SU-DHL-6 (cell line): ENCODE measurements at regions not wholly inside any gene's neighbourhood (a gene's known extent, or its start where the extent isn't known, plus 50 kb on each side); places are given as distances from the start of the nearest gene placed in this dataset.

Source experiments
- H2AFZ ChIP-seq: fragments of 200-600 bp; sonication (generic); 2 replicates; pipeline ENCODE4 v1.6.1; 2014; ENCODE audit warnings: low read depth, mild to moderate bottlenecking, moderate library complexity, mixed read lengths, antibody characterized with exemption, low read length; ENCODE audit not compliant: severe bottlenecking
- H3F3A ChIP-seq: fragments of 200-600 bp; shearing (Covaris generic); 2 replicates; pipeline ENCODE4 v1.6.0; 2016; ENCODE audit warnings: antibody characterized with exemption, mild to moderate bottlenecking; ENCODE audit not compliant: insufficient read depth
- H3K27ac ChIP-seq: fragments of 200-600 bp; sonication (generic); 2 replicates; pipeline ENCODE4 v1.5.1; 2016; ENCODE audit warnings: low read depth, mild to moderate bottlenecking, low read length, moderate library complexity, mixed read lengths
- H3K27me3 ChIP-seq: fragments of 200-600 bp; sonication (generic), shearing (Covaris generic); 2 replicates; pipeline ENCODE4 v1.6.0; 2014; ENCODE audit warnings: mild to moderate bottlenecking, low read length
- H3K36me3 ChIP-seq: fragments of 200-600 bp; sonication (generic); 2 replicates; pipeline ENCODE4 v1.6.1; 2014; ENCODE audit warnings: mild to moderate bottlenecking, low read length, mixed read lengths
- H3K4me2 ChIP-seq: fragments of 300-600, 200-600 bp; shearing (Covaris generic), sonication (generic); 2 replicates; pipeline ENCODE4 v1.6.0; 2014; ENCODE audit warnings: low read length, low read depth, mild to moderate bottlenecking; ENCODE audit not compliant: poor library complexity, severe bottlenecking
- H3K4me3 ChIP-seq: fragments of 200-600 bp; sonication (generic); 2 replicates; pipeline ENCODE4 v1.5.1; 2014; ENCODE audit warnings: antibody characterized with exemption, low read length, mild to moderate bottlenecking, mixed read lengths; ENCODE audit not compliant: insufficient read depth, poor library complexity, severe bottlenecking
- H3K79me2 ChIP-seq: fragments of 200-600 bp; sonication (generic); 2 replicates; pipeline ENCODE4 v1.6.1; 2014; ENCODE audit warnings: mild to moderate bottlenecking, low read length, moderate library complexity; ENCODE audit not compliant: insufficient read depth
- H3K9ac ChIP-seq: fragments of 200-600 bp; sonication (generic); 2 replicates; pipeline ENCODE4 v1.7.0; 2014; ENCODE audit warnings: mild to moderate bottlenecking, low read length
- H3K9me2 ChIP-seq: fragments of 200-600 bp; sonication (generic); replicated peaks from 2 replicates; pipeline ENCODE4 v1.6.1; 2014; ENCODE audit warnings: low read length; ENCODE audit not compliant: insufficient read depth
- H3K9me3 ChIP-seq: fragments of 200-600 bp; sonication (generic); 2 replicates; pipeline ENCODE4 v1.6.1; 2014; ENCODE audit warnings: low read length, mixed read lengths; ENCODE audit not compliant: insufficient read depth
- H4K20me1 ChIP-seq: fragments of 200-600 bp; sonication (generic); 2 replicates; pipeline ENCODE4 v1.6.1; 2014; ENCODE audit warnings: low read depth, mild to moderate bottlenecking, antibody characterized with exemption, low read length, moderate library complexity, mixed read lengths
- CTCF ChIP-seq: fragments of 200-600 bp; sonication (generic); IDR thresholded peaks from one replicate; pipeline ENCODE4 v1.5.1; 2017; ENCODE audit warnings: antibody characterized with exemption, mild to moderate bottlenecking, low read length, moderate library complexity; ENCODE audit not compliant: insufficient read depth, poor library complexity, severe bottlenecking
- EZH2phosphoT487 ChIP-seq: fragments of 200-600 bp; sonication (generic), shearing (Covaris generic); conservative IDR thresholded peaks from 2 replicates; pipeline ENCODE4 v1.6.1; 2018; ENCODE audit warnings: mild to moderate bottlenecking, antibody characterized with exemption, low read length, moderate library complexity, mixed read lengths

- no peaks in the 10 kb centered on the region for H3F3A ChIP-seq
- no peak overlapping the region for H3K4me3 ChIP-seq
- H3K27ac ChIP-seq, result no peak overlapping the region
- no peaks in the 10 kb centered on the region for H3K27me3 ChIP-seq
- no peaks in the 10 kb centered on the region for H3K36me3 ChIP-seq
- TF ChIP-seq EZH2phosphoT487 (no peak), CTCF (no peak)
- no peaks in the 10 kb centered on the region for H3K79me2 ChIP-seq
- H3K9ac ChIP-seq, result no peak overlapping the region
- H3K4me2 ChIP-seq, result no peak overlapping the region
- H4K20me1 ChIP-seq, result no peaks in the 10 kb centered on the region
- H3K9me2 ChIP-seq, result no peaks in the 10 kb centered on the region
- no peaks in the 10 kb centered on the region for H3K9me3 ChIP-seq
- no peak overlapping the region for H2AFZ ChIP-seq
Observed at GRCh38 chr16:50939356-50939755, 197.5 kb downstream of the CYLD start.

GRCh38 chr16:50938932-50939331, 197.0 kb downstream of the CYLD start:
- Histone ChIP-seq H3K9ac (no peak overlapping the region), H3F3A (no peaks in the 10 kb centered on the region), H3K9me2 (no peaks in the 10 kb centered on the region), H4K20me1 (no peaks in the 10 kb centered on the region), H3K36me3 (no peaks in the 10 kb centered on the region), H3K27me3 (no peaks in the 10 kb centered on the region), H3K9me3 (no peaks in the 10 kb centered on the region), H2AFZ (no peak overlapping the region), H3K4me2 (no peak overlapping the region), H3K27ac (no peak overlapping the region), H3K4me3 (no peak overlapping the region), H3K79me2 (no peaks in the 10 kb centered on the region)
- TF ChIP-seq EZH2phosphoT487 (no peak), CTCF (no peak)

- Histone ChIP-seq H4K20me1 (no peaks in the 10 kb centered on the region), H3K9me3 (no peaks in the 10 kb centered on the region), H3K36me3 (no peaks in the 10 kb centered on the region), H3K4me3 (no peak overlapping the region), H3F3A (no peaks in the 10 kb centered on the region), H3K27ac (no peak overlapping the region), H2AFZ (no peak overlapping the region), H3K9me2 (no peaks in the 10 kb centered on the region), H3K9ac (no peak overlapping the region), H3K27me3 (no peaks in the 10 kb centered on the region), H3K4me2 (no peak overlapping the region), H3K79me2 (no peaks in the 10 kb centered on the region)
- TF ChIP-seq CTCF (no peak), EZH2phosphoT487 (no peak)
Observed at GRCh38 chr16:50933262-50933661, 191.4 kb downstream of the CYLD start.

- Histone ChIP-seq H3K4me3 (no peak overlapping the region), H3K36me3 (no peaks in the 10 kb centered on the region), H3K9ac (no peak overlapping the region), H3K79me2 (no peaks in the 10 kb centered on the region), H3K4me2 (no peak overlapping the region), H4K20me1 (no peaks in the 10 kb centered on the region), H2AFZ (no peak overlapping the region), H3K9me2 (no peaks in the 10 kb centered on the region), H3F3A (no peaks in the 10 kb centered on the region), H3K9me3 (no peaks in the 10 kb centered on the region), H3K27ac (no peak overlapping the region), H3K27me3 (no peaks in the 10 kb centered on the region)
- TF ChIP-seq CTCF (no peak), EZH2phosphoT487 (no peak)
Observed at GRCh38 chr16:50932348-50932935, 190.6 kb downstream of the CYLD start.
